ENCODE measurements at regions not wholly inside any gene's neighbourhood (a gene's known extent, or its start where the extent isn't known, plus 50 kb on each side); places are given as distances from the start of the nearest gene placed in this dataset.

- TF ChIP-seq POLR2A (IDR thresholded peaks at IDR 0.05) = no peak
- TF ChIP-seq, protein P1, sequence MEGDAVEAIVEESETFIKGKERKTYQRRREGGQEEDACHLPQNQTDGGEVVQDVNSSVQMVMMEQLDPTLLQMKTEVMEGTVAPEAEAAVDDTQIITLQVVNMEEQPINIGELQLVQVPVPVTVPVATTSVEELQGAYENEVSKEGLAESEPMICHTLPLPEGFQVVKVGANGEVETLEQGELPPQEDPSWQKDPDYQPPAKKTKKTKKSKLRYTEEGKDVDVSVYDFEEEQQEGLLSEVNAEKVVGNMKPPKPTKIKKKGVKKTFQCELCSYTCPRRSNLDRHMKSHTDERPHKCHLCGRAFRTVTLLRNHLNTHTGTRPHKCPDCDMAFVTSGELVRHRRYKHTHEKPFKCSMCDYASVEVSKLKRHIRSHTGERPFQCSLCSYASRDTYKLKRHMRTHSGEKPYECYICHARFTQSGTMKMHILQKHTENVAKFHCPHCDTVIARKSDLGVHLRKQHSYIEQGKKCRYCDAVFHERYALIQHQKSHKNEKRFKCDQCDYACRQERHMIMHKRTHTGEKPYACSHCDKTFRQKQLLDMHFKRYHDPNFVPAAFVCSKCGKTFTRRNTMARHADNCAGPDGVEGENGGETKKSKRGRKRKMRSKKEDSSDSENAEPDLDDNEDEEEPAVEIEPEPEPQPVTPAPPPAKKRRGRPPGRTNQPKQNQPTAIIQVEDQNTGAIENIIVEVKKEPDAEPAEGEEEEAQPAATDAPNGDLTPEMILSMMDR (IDR thresholded peaks at IDR 0.05) = no peak
Measured at GRCh38 chr1:212233321-212233720, 51.9 kb upstream of the PPP2R5A start.
